Heart right ventricle (tissue), 16 donors: ENCODE measurements at regions not wholly inside any gene's neighbourhood (a gene's known extent, or its start where the extent isn't known, plus 50 kb on each side); places are given as distances from the start of the nearest gene placed in this dataset.

Experiments used
- ATAC-seq, 8 donors: fragments of 200-7000 bp; cut with Tn5 transposase; one replicate each; pipeline ENCODE4 v1.9.1; 2020; ENCODE audit warnings: mild to moderate bottlenecking in 8 of 8, moderate library complexity in 8 of 8, moderate number of reproducible peaks in 1 of 8
- DNase-seq, 2 donors: peaks; one replicate each; pipeline ENCODE4 v3.0.0-alpha.2; 2020
- H3K27ac ChIP-seq, 10 donors: fragments of 200-600 bp; sonication (generic) in 2 of 10; one replicate each; pipeline versions ENCODE4 v1.5.0 to v1.8.0; 2020 to 2022; ENCODE audit warnings: mild to moderate bottlenecking in 3 of 10
- H3K27me3 ChIP-seq, 7 donors: fragments of 200-600 bp; one replicate each; pipeline ENCODE4 v1.8.0; 2021 to 2022; ENCODE audit warnings: mild to moderate bottlenecking in 2 of 7
- H3K36me3 ChIP-seq, 9 donors: fragments of 200-600 bp; sonication (generic) in 1 of 9; one replicate each; pipeline versions ENCODE4 v1.5.0 to v1.8.0; 2020 to 2022; ENCODE audit warnings: mild to moderate bottlenecking in 2 of 9
- H3K4me1 ChIP-seq, 9 donors: fragments of 200-600 bp; sonication (generic) in 1 of 9; one replicate each; pipeline versions ENCODE4 v1.5.0 to v1.8.0; 2020 to 2022; ENCODE audit warnings: mild to moderate bottlenecking in 4 of 9
- H3K4me3 ChIP-seq, 10 donors: fragments of 200-600 bp; sonication (generic) in 2 of 10; one replicate each; pipeline versions ENCODE4 v1.5.0 to v1.8.0; 2020 to 2022; ENCODE audit warnings: mild to moderate bottlenecking in 7 of 10, moderate library complexity in 2 of 10
- H3K9me3 ChIP-seq, 11 donors: fragments of 200-600 bp in 10 of 11; sonication (generic) in 2 of 11; one replicate each; pipeline versions ENCODE4 v1.5.0 to v1.8.0; 2013 to 2022; ENCODE audit warnings: mild to moderate bottlenecking in 2 of 11, control low read depth in 1 of 11, moderate library complexity in 1 of 11
- CTCF ChIP-seq, 9 donors: fragments of 200-600 bp; sonication (generic) in 2 of 9; IDR thresholded peaks; one replicate each; pipeline versions ENCODE4 v1.5.0 to v1.8.0; 2021 to 2022; ENCODE audit warnings: antibody characterized with exemption in 9 of 9, mild to moderate bottlenecking in 5 of 9, moderate library complexity in 1 of 9
- WGBS, 2 donors: extraction: QIAGEN DNeasy Blood & Tissue Kit; methylation state at CpG; one replicate each; pipeline ENCODE4 v1.1.7; 2013; ENCODE audit warnings: inconsistent platforms in 1 of 2; 5-methylcytosine and 5-hydroxymethylcytosine counted together
- intact Hi-C, 10 donors: fragments of 100-400 bp; cut with DNase I; formaldehyde crosslinking; loops; one replicate each; pipeline versions ENCODE4 v1.11.1 to v1.14.2; 2022
- donor health status: Arrhythmogenic right ventricular cardiomyopathy.
- donor health status: ischemic (EF 13 %, LVEDD 7.1; RV severe dilation, severe dysfunction).
- donor health status: healthy with polysubstance abuse.
- donor health status: DM: no; HTN: yes; CAD: no.
- donor health status: DM: no; HTN: no; CAD: no.
- donor health status: ischemic (EF 25% LVEDD 6.9; RV normal size, moderate dysfunction).
- donor health status: ischemic (EF 25% LVEDD 5.7; RV mildly dilated, moderate dysfunction).
- donor health status: healthy.
- donor health status: DM: yes; HTN: yes; CAD: no.
- donor health status: Ischemic cardiomyopathy.
- donor health status: ischemic (EF 35%, LVEDD 5.7; RV mildly dilated, moderate dysfunction).
- donor health status: nonischemic (EF 11% LVEDD 7.7; RV severe dilation, severe dysfunction).
- donor health status: DM: yes; HTN: yes; CAD: no.
- donor health status: PGD.
- donor health status: ischemic (EF 29% LVEDD 5.4; RV normal size, mild dysfunction).
- donor health status: nonischemic (EF 23%, LVEDD 6.1; RV moderate dilation, normal function).

- Histone ChIP-seq H3K9me3 (peaks cover 0 to 7% (median 0%) of the 10 kb centered on the region in 11 donors), H3K4me3 (no peak overlapping the region), H3K27ac (no peak overlapping the region), H3K36me3 (no peaks in the 10 kb centered on the region), H3K4me1 (peaks cover 0 to 7% (median 0%) of the 10 kb centered on the region in 9 donors), H3K27me3 (no peaks in the 10 kb centered on the region)
- whole genome bisulfite sequencing, 2 donors, result 85 to 91% methylated on average over 5 of the region's 5 CpGs
- intact Hi-C loops, result no loop called here
- TF ChIP-seq CTCF (IDR thresholded peaks at IDR 0.05), result no peak
- ATAC-seq (no peak), DNase-seq (no peak)
Observed at GRCh38 chr6:156451088-156451487, 326.1 kb upstream of the ARID1B start.

- no peak for ATAC-seq
Observed at GRCh38 chr6:156450421-156450820, 326.8 kb upstream of the ARID1B start.

GRCh38 chr6:156449569-156449968 is 327.6 kb upstream of the ARID1B start:
- no peak overlapping the region for H3K4me3 ChIP-seq
- no peak for DNase-seq
- 80 to 83% methylated on average over 3 of the region's 3 CpGs for WGBS, 2 donors
- H3K27ac ChIP-seq, result no peak overlapping the region
- intact Hi-C loops, result no loop called here
- TF ChIP-seq CTCF (IDR thresholded peaks at IDR 0.05), result no peak
- H3K27me3 ChIP-seq, result no peaks in the 10 kb centered on the region
- H3K9me3 ChIP-seq, result peaks cover 0 to 7% (median 0%) of the 10 kb centered on the region in 11 donors
- peak in 1 of 8 donors; percentile 47 for ATAC-seq
- no peaks in the 10 kb centered on the region for H3K36me3 ChIP-seq
- H3K4me1 ChIP-seq, result peaks cover 0 to 7% (median 0%) of the 10 kb centered on the region in 9 donors

More at GRCh38 chr6:156450421-156450820, 326.8 kb upstream of the ARID1B start:
- no peak for TF ChIP-seq CTCF (IDR thresholded peaks at IDR 0.05)
- DNase-seq, result no peak
- peaks cover 0 to 7% (median 0%) of the 10 kb centered on the region in 9 donors for H3K4me1 ChIP-seq
- intact Hi-C loops, result no loop called here
- H3K27ac ChIP-seq, result no peak overlapping the region
- H3K36me3 ChIP-seq, result no peaks in the 10 kb centered on the region
- no peak overlapping the region for H3K4me3 ChIP-seq
- H3K27me3 ChIP-seq, result no peaks in the 10 kb centered on the region
- peaks cover 0 to 7% (median 0%) of the 10 kb centered on the region in 11 donors for H3K9me3 ChIP-seq

GRCh38 chr6:156449128-156449527 is 328.1 kb upstream of the ARID1B start:
- 70 to 77% methylated on average over 4 of the region's 4 CpGs for WGBS, 2 donors
- Histone ChIP-seq H3K36me3 (no peaks in the 10 kb centered on the region), H3K27me3 (no peaks in the 10 kb centered on the region), H3K27ac (no peak overlapping the region), H3K4me1 (peaks cover 0 to 7% (median 0%) of the 10 kb centered on the region in 9 donors), H3K9me3 (peaks cover 0 to 7% (median 0%) of the 10 kb centered on the region in 11 donors), H3K4me3 (no peak overlapping the region)
- intact Hi-C loops, result no loop called here
- peak in 5 of 8 donors; percentile 23 to 71 (median 62) for ATAC-seq
- no peak for DNase-seq
- no peak for TF ChIP-seq CTCF (IDR thresholded peaks at IDR 0.05)
